ENCODE measurements at regions not wholly inside any gene's neighbourhood (a gene's known extent, or its start where the extent isn't known, plus 50 kb on each side); places are given as distances from the start of the nearest gene placed in this dataset.
"Not testable (repeated sequence)": the region's sequence is repeated elsewhere in the genome, so short reads cannot be mapped to it uniquely, and the experiment has no call there.

GRCh38 chr21:7930445-7930844 lies 2590.9 kb upstream of the TPTE start:
- TF ChIP-seq CTCF, EP300, POLR2A (IDR thresholded peaks at IDR 0.05): not testable (repeated sequence)

Data from upper lobe of left lung (tissue), 4 donors.